SKM-1 (cell line): ENCODE measurements at regions not wholly inside any gene's neighbourhood (a gene's known extent, or its start where the extent isn't known, plus 50 kb on each side); places are given as distances from the start of the nearest gene placed in this dataset.

ENCODE experiments used
- DNase-seq: peaks from one replicate; lab custom pipeline; 2025; ENCODE audit not compliant: unreplicated experiment; lab: John Stamatoyannopoulos, UW

- DNase-seq, result no peak
These were observed 148.2 kb downstream of the ERMARD start for GRCh38 chr6:169899481-169900145.

- no peak for DNase-seq
These were observed 147.5 kb downstream of the ERMARD start for GRCh38 chr6:169898788-169899480.

GRCh38 chr6:169897601-169898358, 146.4 kb downstream of the ERMARD start:
- DNase-seq, result no peak

- DNase-seq, result no peak
These were observed 145.5 kb downstream of the ERMARD start for GRCh38 chr6:169896826-169897456.

GRCh38 chr6:169895926-169896761, 144.7 kb downstream of the ERMARD start:
- no peak for DNase-seq

- no peak for DNase-seq
These were observed 143.8 kb downstream of the ERMARD start for GRCh38 chr6:169895000-169895759.

- no peak for DNase-seq
These were observed 143.0 kb downstream of the ERMARD start for GRCh38 chr6:169894377-169894960.

- DNase-seq, result no peak
These were observed 142.2 kb downstream of the ERMARD start for GRCh38 chr6:169893624-169894023.

GRCh38 chr6:169891846-169892245, 140.4 kb downstream of the ERMARD start:
- no peak for DNase-seq

- DNase-seq, result no peak
These were observed 140.0 kb downstream of the ERMARD start for GRCh38 chr6:169891421-169891820.

GRCh38 chr6:169890901-169891300, 139.5 kb downstream of the ERMARD start:
- DNase-seq, result no peak

- no peak for DNase-seq
These were observed 138.6 kb downstream of the ERMARD start for GRCh38 chr6:169890049-169890448.

GRCh38 chr6:169887529-169888140, 136.2 kb downstream of the ERMARD start:
- DNase-seq, result no peak

- DNase-seq, result no peak
These were observed 135.3 kb downstream of the ERMARD start for GRCh38 chr6:169886631-169887227.

GRCh38 chr6:169885831-169886230, 134.4 kb downstream of the ERMARD start:
- DNase-seq, result no peak

- DNase-seq, result no peak
These were observed 133.7 kb downstream of the ERMARD start for GRCh38 chr6:169885131-169885530.

GRCh38 chr6:169884158-169884557, 132.7 kb downstream of the ERMARD start:
- no peak for DNase-seq

- no peak for DNase-seq
These were observed 131.9 kb downstream of the ERMARD start for GRCh38 chr6:169883316-169883715.

GRCh38 chr6:169881976-169882375, 130.6 kb downstream of the ERMARD start:
- DNase-seq, result no peak
